Psoas muscle (tissue), 7 donors: ENCODE measurements at regions not wholly inside any gene's neighbourhood (a gene's known extent, or its start where the extent isn't known, plus 50 kb on each side); places are given as distances from the start of the nearest gene placed in this dataset.

Source experiments
- ATAC-seq, 4 donors: fragments of 200-7000 bp; cut with Tn5 transposase; one replicate each; pipeline ENCODE4 v1.9.1; 2020; ENCODE audit warnings: moderate library complexity in 3 of 4, mild to moderate bottlenecking in 2 of 4
- DNase-seq, 2 donors: peaks; one replicate each; pipeline ENCODE4 v3.0.0-alpha.2; 2020
- H3K27ac ChIP-seq: fragments of 200-600 bp; one replicate; pipeline ENCODE4 v1.8.0; 2022
- H3K27me3 ChIP-seq, 3 donors: fragments of 200-600 bp in 1 of 3; one replicate each; pipeline versions ENCODE4 v1.6.1 to v1.8.0; 2013 to 2022; ENCODE audit warnings: low read length in 2 of 3, mild to moderate bottlenecking in 2 of 3, moderate library complexity in 1 of 3; ENCODE audit not compliant: insufficient read depth in 3 of 3
- H3K36me3 ChIP-seq, 2 donors: fragments of 200-600 bp in 1 of 2; one replicate each; pipeline versions ENCODE4 v1.6.1 to v1.8.0; 2013 to 2022; ENCODE audit warnings: low read depth in 1 of 2, mild to moderate bottlenecking in 1 of 2, moderate library complexity in 1 of 2; ENCODE audit not compliant: insufficient read depth in 1 of 2
- H3K4me1 ChIP-seq: fragments of 200-600 bp; one replicate; pipeline ENCODE4 v1.8.0; 2022
- H3K4me3 ChIP-seq: fragments of 200-600 bp; one replicate; pipeline ENCODE4 v1.8.0; 2022; ENCODE audit warnings: mild to moderate bottlenecking
- H3K9me3 ChIP-seq: fragments of 200-600 bp; one replicate; pipeline ENCODE4 v1.8.0; 2022
- CTCF ChIP-seq: fragments of 200-600 bp; IDR thresholded peaks from one replicate; pipeline ENCODE4 v1.8.0; 2022; ENCODE audit warnings: antibody characterized with exemption
- WGBS, 3 donors: extraction: QIAGEN DNeasy Blood & Tissue Kit; methylation state at CpG; one replicate each; pipeline versions ENCODE4 v1.1.6 to v1.1.7; 2013; 5-methylcytosine and 5-hydroxymethylcytosine counted together
- intact Hi-C, 2 donors: fragments of 100-400 bp; cut with DNase I; formaldehyde crosslinking; loops; one replicate each; pipeline versions ENCODE4 v1.11.0 to v1.14.2; 2022
- donor health status: healthy with polysubstance abuse.
- donor health status: DM: no; HTN: no; CAD: no; lungs with moderate emphysema.
- donor health status: Bipolar disorder and iron deficiency.
- donor health status: healthy.
- donor health status: DM: yes; HTN: yes; CAD: no.
- donor health status: DM: no; HTN: no; CAD: no.
- donor health status: DM: yes; HTN: yes; CAD: no.

- Histone ChIP-seq H3K9me3 (no peaks in the 10 kb centered on the region), H3K4me3 (no peak overlapping the region), H3K27me3 (no peaks in the 10 kb centered on the region), H3K4me1 (no peaks in the 10 kb centered on the region), H3K27ac (no peak overlapping the region), H3K36me3 (no peaks in the 10 kb centered on the region)
- WGBS, 3 donors, result 57 to 63% (median 59%) methylated on average over 1 of the region's 1 CpG
- DNase-seq (no peak), ATAC-seq (no peak)
- intact Hi-C loops, result no loop called here
- TF ChIP-seq CTCF, result no peak
Measured at GRCh38 chr3:88896026-88896425, 211.4 kb upstream of the EPHA3 start.

GRCh38 chr3:88912294-88912877, 195.0 kb upstream of the EPHA3 start:
- H3K9me3 ChIP-seq, result no peaks in the 10 kb centered on the region
- ATAC-seq (no peak), DNase-seq (no peak)
- intact Hi-C loops, result no loop called here
- no peak overlapping the region for H3K27ac ChIP-seq
- no peaks in the 10 kb centered on the region for H3K4me1 ChIP-seq
- no peak overlapping the region for H3K4me3 ChIP-seq
- WGBS, 3 donors, result 52 to 61% (median 59%) methylated on average over 3 of the region's 3 CpGs
- no peak for TF ChIP-seq CTCF
- no peaks in the 10 kb centered on the region for H3K27me3 ChIP-seq
- H3K36me3 ChIP-seq, result no peaks in the 10 kb centered on the region

- H3K36me3 ChIP-seq, result no peaks in the 10 kb centered on the region
- no peaks in the 10 kb centered on the region for H3K9me3 ChIP-seq
- DNase-seq (no peak), ATAC-seq (no peak)
- 91 to 94% (median 93%) methylated on average over 4 of the region's 4 CpGs for WGBS, 3 donors
- H3K4me1 ChIP-seq, result no peaks in the 10 kb centered on the region
- TF ChIP-seq CTCF, result no peak
- intact Hi-C loops, result no loop called here
- no peak overlapping the region for H3K4me3 ChIP-seq
- H3K27me3 ChIP-seq, result no peaks in the 10 kb centered on the region
- H3K27ac ChIP-seq, result no peak overlapping the region
Measured at GRCh38 chr3:88918841-88919240, 188.6 kb upstream of the EPHA3 start.

GRCh38 chr3:88921986-88922385, 185.4 kb upstream of the EPHA3 start:
- Histone ChIP-seq H3K36me3 (no peaks in the 10 kb centered on the region), H3K4me1 (no peaks in the 10 kb centered on the region), H3K27ac (no peak overlapping the region), H3K27me3 (no peaks in the 10 kb centered on the region), H3K4me3 (no peak overlapping the region), H3K9me3 (no peaks in the 10 kb centered on the region)
- 51 to 68% (median 52%) methylated on average over 2 of the region's 2 CpGs for WGBS, 3 donors
- no peak for TF ChIP-seq CTCF
- ATAC-seq (no peak), DNase-seq (no peak)
- intact Hi-C loops, result no loop called here

GRCh38 chr3:88926221-88926620, 181.2 kb upstream of the EPHA3 start:
- H3K4me1 ChIP-seq, result no peaks in the 10 kb centered on the region
- intact Hi-C loops, result no loop called here
- no peaks in the 10 kb centered on the region for H3K27me3 ChIP-seq
- ATAC-seq, result no peak
- DNase-seq, result no peak
- H3K9me3 ChIP-seq, result no peaks in the 10 kb centered on the region
- H3K4me3 ChIP-seq, result no peak overlapping the region
- H3K27ac ChIP-seq, result no peak overlapping the region
- no peak for TF ChIP-seq CTCF
- H3K36me3 ChIP-seq, result no peaks in the 10 kb centered on the region
